ENCODE measurements at regions not wholly inside any gene's neighbourhood (a gene's known extent, or its start where the extent isn't known, plus 50 kb on each side); places are given as distances from the start of the nearest gene placed in this dataset.

DNA sequence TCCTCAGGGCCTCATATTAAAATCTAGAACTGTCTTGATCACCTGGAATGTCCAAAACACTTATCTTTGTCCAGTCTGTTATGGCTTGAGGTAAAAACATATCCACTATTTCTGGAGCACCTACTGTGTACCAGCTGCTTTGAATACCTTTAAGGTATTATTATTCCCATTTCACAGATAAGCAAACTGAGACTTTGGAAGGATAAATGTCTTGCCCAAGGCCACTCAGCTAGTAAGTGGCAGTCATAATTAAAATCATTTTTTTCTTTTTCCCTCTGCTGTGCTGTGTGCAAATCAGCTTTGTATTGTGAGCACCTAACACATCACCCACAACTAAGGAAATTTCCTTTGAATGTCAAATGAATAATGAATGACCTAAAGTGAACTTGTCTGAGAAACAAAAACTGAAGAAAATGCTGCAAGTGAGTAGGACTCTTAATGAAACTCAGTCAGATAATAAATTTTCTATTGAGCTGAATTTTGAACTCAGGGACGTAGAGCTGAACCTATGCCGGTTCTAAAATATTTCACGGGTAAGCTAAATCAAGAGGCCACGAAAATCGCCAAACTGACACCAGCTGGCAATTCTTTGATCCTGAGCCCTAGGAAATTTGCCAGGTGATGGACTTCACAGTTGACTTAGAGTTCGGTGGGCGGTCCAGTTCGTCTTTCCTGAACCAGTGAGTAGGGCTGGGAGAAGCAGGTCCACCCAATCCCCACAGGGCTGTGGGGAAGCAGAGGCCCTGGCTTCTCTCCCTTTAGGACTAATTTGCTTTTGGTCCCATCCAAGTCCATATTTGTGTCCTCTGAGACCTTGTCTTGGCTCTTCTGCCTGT lies 159.7 kb upstream of the PWP1 start:
- TF ChIP-seq, protein P1, sequence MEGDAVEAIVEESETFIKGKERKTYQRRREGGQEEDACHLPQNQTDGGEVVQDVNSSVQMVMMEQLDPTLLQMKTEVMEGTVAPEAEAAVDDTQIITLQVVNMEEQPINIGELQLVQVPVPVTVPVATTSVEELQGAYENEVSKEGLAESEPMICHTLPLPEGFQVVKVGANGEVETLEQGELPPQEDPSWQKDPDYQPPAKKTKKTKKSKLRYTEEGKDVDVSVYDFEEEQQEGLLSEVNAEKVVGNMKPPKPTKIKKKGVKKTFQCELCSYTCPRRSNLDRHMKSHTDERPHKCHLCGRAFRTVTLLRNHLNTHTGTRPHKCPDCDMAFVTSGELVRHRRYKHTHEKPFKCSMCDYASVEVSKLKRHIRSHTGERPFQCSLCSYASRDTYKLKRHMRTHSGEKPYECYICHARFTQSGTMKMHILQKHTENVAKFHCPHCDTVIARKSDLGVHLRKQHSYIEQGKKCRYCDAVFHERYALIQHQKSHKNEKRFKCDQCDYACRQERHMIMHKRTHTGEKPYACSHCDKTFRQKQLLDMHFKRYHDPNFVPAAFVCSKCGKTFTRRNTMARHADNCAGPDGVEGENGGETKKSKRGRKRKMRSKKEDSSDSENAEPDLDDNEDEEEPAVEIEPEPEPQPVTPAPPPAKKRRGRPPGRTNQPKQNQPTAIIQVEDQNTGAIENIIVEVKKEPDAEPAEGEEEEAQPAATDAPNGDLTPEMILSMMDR (IDR thresholded peaks at IDR 0.05; ENCODE audit: insufficient read depth, missing control alignments) = no peak
- DNase-seq (ENCODE audit: insufficient read length, low spot score) = no peak
- FAIRE-seq = no peak

DNA sequence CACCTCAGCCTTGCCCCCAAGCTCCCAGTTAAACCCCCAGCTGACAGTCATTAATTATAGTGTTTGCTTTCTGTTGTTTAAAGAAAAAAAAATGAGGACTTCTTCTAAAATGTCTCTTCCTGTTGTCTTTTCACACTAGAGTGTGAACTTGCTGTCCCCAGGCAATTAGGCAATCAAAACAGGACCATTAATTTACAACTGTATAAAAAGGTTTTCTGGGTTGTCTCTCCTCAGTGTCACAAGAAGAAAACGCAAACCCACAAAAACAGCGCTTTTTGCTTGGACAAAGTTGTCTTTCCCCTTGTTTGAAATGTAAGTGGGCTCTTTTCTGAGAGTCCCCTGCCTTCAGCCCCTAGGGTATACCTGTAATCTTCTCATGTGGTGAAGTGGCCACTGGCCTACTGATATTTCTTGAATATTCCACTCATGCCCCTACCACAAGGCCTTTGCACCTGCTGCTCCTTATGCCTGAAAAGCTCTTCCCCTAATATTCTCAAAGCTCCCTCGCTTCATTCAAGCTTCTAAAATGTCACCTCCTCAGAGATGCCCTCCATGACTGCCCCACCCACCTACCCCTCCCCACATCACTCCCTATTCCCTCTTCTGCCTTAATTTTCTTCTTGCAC lies 158.9 kb upstream of the PWP1 start:
- DNase-seq (ENCODE audit: insufficient read length, low spot score) = no peak
- FAIRE-seq = no peak
- TF ChIP-seq, protein P1 (IDR thresholded peaks at IDR 0.05; ENCODE audit: insufficient read depth, missing control alignments) = no peak

DNA sequence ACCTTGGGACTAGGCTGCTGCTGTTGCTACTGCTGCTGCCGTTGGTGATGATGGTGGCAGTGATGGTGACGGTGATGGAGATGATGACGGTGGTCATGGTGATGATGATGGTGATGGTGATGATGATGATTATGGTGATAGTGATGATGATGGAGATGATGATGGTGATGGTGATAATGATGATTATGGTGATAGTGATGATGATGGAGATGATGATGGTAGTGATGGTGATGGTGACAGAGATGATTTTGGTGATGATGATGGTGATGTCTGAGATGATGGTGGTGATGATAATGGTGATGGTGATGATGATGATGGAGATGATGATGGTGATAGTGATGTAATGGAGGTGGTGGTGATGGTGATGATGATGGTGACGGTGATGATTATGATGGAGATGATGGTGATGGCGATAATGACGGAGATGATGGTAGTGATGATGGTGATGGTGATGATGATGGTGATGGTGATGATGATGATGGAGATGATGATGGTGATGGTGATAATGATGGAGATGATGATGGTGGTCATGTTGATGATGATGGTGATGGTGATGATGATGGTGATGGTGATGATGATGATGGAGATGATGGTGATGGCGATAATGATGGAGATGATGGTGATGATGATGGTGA lies 156.8 kb upstream of the PWP1 start:
- TF ChIP-seq, protein P1 (IDR thresholded peaks at IDR 0.05; ENCODE audit: insufficient read depth, missing control alignments) = no peak
- FAIRE-seq = no peak
- no peak for DNase-seq (ENCODE audit: insufficient read length, low spot score)

DNA sequence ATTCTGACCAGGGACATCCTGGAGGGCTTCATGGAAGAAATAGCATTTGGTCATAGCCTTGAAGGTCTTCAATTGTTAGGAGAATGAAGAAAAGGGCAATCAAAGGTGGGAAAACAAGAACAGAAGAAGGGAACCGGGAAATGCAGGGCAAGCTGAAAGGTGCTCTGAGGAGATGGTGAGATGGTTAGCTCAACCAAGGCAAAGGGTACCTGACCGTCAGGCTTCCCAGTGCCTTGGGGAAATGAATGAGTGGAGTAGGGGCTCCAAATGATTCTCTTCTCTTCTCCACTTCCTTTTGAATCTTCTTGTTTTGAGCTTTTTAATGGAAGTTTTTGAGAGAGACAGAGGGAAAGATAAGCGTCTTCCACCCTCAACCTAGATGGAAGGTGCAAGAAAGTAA lies 155.6 kb upstream of the PWP1 start:
- FAIRE-seq (no peak), DNase-seq (ENCODE audit: insufficient read length, low spot score) (no peak)
- TF ChIP-seq, protein P1 (IDR thresholded peaks at IDR 0.05; ENCODE audit: insufficient read depth, missing control alignments) = no peak

DNA sequence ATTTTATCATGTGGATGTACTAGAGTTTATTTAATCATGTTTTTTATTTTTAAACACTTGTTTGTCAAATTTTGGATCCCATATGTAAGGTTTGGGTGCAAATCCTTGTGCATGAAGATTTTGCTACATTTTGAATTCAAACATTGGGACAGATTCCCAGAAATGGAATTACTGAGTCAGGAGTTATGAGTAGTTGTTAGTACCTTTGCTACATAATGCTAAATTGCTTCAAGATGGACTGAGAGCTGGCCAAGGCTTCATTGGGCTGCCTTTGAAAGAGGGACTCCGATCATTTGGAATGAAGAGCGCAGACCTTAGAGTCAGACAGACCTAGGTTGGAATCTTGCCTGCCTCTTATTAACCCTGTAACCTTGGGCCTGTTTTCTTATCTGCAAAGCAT lies 154.9 kb upstream of the PWP1 start:
- TF ChIP-seq, protein P1 (IDR thresholded peaks at IDR 0.05; ENCODE audit: insufficient read depth, missing control alignments) = no peak
- no peak for DNase-seq (ENCODE audit: insufficient read length, low spot score)
- no peak for FAIRE-seq

DNA sequence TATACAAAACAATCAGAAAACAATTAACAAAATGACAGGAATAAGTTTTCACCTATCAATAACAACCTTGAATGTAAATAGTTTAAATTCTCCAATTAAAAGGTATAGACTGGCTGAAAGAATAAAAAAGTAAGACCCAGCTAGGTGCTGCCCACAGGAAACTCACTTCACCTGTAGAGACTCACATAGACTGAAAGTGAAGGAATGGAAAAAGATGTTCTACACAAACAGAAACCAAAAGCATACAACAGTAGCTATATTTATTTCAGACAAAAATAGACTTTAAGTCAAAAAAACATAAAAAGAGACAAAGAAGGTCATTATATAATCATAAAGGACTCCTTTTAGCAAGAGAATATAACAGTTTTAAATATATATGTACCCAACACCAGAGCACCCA lies 152.4 kb upstream of the PWP1 start:
- TF ChIP-seq, protein P1 (IDR thresholded peaks at IDR 0.05; ENCODE audit: insufficient read depth, missing control alignments) = no peak
- no peak for FAIRE-seq

More for the DNA sequence above, 152.4 kb upstream of the PWP1 start:
- DNase-seq (ENCODE audit: insufficient read length, low spot score) = no peak
